GM19025 (cell line): ENCODE measurements at regions not wholly inside any gene's neighbourhood (a gene's known extent, or its start where the extent isn't known, plus 50 kb on each side); places are given as distances from the start of the nearest gene placed in this dataset.

Source experiments
- ATAC-seq: cut with Tn5 transposase; IDR thresholded peaks from one replicate; pipeline ENCODE4 v1.9.1; 2021; ENCODE audit warnings: mild to moderate bottlenecking, low read depth, moderate library complexity; ENCODE audit not compliant: unreplicated experiment

- no peak for ATAC-seq
These were observed 1411.1 kb upstream of the TENM3 start for GRCh38 chr4:180832073-180832472.

GRCh38 chr4:180840142-180840541 is 1403.1 kb upstream of the TENM3 start:
- no peak for ATAC-seq

DNA sequence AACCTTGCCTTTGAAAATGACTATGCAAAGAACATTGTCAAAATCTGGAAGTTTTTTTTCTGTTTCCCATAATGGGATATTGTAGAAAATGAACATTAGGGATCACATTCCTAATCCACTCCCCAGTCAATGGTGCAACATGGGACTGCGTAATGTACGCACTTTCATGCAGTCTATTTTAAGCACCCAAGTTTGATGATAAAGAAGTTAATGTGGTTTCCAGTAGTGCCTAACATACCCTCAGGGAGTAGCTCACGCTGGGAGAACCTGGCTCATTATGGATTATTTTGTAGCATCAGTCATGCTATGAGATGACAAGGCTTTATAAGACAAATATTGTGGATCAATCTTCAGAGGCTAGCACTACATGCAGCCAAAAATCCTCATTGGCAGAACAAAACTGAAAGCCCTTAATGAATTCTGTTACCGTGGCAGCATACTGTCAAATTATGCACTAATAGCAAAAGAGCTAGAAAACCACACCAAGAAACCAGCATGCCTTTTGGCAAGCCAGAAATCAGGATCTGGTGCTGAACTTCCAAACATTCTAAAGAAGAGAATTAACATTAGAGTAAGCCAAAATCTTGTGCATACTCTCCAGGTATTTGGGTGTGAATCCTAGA is 1392.8 kb upstream of the TENM3 start:
- ATAC-seq: no peak

DNA sequence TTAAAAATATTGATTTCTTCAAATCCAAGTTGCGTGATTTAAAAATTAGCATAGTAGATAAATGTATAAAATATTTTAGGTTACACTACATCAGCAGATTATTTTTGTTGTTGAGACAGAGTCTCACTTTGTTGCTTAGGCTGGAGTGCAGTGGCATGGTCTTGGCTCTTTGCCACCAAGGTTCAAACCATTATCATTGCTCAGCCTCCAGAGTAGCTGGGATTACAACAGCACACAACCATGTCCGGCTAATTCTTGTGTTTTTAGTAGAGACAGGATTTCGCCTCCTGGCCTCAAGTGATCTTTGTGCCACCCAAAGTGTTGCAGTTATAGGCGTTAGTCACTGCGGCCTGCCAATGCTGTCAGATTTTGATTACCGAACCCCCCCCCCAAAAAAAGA is 1390.5 kb upstream of the TENM3 start:
- ATAC-seq: no peak

GRCh38 chr4:180855184-180855583 is 1388.0 kb upstream of the TENM3 start:
- no peak for ATAC-seq

- ATAC-seq: no peak
These were observed 1383.0 kb upstream of the TENM3 start for GRCh38 chr4:180860089-180860720.

GRCh38 chr4:180861651-180862050 is 1381.6 kb upstream of the TENM3 start:
- ATAC-seq: no peak

DNA sequence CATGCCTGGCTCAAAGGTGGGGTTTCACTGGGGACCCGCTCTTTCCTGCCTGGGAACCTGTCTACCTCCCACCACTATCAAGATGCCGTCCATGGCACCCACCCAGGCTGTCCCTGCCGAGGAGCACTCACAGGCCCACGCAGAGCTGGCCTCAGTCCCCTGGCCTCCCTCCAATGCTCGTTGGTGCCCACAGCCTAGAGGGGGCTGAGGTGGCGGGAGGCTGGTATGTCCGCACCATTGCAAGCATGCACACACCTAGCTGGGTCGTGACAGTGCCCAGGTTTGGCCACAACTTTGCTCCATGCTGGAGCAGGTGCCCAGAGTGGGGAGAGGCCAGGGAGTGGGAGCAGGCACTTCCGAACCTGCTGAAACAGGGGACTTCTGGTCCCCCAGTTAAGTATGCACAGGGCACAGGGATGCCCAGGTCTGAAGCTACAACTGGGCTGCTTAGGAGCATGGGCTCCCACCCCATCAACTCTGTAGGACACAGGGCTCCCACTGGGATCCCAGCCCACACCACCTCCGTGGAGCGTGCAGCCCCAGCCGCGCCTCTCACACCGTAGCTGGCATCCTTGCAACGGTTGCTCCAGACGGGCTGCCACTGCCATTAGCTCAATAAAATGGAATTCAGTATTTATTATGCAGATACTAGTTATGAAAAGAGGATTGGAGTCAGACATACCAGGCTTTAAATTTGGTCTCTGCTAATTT is 1376.1 kb upstream of the TENM3 start:
- no peak for ATAC-seq

- no peak for ATAC-seq
These were observed 1372.6 kb upstream of the TENM3 start for GRCh38 chr4:180870623-180871022.

DNA sequence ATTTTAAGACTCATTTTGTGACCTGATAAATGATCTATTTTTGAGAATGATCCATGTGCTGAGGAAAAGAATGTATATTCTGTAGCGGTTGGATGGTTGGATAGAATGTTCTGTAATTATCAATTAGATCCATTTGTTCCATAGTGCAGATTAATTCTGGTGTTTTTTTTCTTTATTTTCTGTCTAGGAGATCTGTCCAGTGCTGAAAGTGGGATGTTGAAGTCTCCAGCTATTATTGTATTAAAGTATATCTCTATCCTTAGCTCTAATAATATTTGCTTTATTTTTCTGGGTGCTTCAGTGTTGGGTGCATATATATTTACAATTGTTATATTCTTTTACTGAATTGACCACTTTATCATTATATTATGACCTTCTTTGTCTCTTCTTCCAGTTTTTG is 1344.9 kb upstream of the TENM3 start:
- no peak for ATAC-seq

DNA sequence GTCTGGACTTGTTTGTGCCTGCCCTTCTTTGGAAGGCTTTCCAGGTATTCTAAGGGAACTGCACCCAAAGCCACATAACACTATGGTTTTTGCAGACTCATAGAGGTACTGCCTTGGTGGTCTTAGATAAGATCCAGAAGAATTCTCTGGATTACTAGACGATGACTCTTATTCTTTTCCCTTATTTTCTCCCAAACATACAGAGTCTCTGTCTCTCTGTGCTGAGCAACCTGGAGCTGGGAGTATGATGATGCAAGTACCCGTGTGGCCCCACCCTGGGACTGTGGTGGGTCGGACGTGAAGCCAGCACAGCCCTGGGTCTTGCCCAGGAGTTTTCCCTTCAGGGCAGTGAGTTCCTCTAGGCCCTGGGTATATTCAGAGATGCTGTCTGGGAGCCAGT is 1342.4 kb upstream of the TENM3 start:
- ATAC-seq: no peak

DNA sequence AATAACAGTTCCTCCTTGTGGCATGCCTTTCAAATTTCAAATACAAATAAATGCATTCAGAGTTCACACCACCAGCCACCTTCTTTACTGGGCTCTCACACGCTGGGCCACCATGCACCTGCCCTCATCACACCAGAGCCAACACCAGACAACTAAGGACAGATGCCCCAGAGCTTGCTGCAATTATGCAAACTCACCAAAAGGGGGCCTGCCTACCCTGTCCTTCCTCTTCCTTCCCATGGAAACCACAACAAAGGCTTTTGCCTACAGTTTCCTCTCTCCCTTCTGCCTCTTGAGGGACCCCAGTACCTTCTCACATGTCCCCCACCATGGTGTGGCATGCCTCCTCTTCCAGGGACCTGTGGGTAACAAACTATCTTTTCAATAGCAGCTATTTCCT is 1333.9 kb upstream of the TENM3 start:
- no peak for ATAC-seq

GRCh38 chr4:180913750-180914149 is 1329.5 kb upstream of the TENM3 start:
- ATAC-seq: no peak

GRCh38 chr4:180923486-180923885 is 1319.7 kb upstream of the TENM3 start:
- no peak for ATAC-seq

- ATAC-seq: no peak
These were observed 1317.4 kb upstream of the TENM3 start for GRCh38 chr4:180925805-180926204.

DNA sequence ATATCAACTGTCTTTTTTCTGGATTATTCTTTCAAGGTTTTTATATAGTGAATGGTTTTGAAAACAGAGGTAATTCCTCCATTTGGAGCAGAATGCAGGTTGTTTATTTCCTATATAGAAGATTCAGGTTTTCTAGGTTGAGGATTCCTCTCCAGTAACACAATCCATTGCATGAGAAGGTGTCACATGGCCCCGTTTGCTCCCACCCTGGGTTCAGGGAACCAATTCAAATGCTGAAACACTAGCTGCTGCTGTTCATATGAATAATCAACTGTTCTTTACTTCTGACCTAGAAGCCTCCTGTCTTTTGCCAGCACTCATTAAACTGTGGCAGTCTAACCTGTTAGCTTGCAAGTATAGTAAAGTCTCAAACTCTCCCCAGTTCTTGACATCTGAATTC is 1316.9 kb upstream of the TENM3 start:
- no peak for ATAC-seq

DNA sequence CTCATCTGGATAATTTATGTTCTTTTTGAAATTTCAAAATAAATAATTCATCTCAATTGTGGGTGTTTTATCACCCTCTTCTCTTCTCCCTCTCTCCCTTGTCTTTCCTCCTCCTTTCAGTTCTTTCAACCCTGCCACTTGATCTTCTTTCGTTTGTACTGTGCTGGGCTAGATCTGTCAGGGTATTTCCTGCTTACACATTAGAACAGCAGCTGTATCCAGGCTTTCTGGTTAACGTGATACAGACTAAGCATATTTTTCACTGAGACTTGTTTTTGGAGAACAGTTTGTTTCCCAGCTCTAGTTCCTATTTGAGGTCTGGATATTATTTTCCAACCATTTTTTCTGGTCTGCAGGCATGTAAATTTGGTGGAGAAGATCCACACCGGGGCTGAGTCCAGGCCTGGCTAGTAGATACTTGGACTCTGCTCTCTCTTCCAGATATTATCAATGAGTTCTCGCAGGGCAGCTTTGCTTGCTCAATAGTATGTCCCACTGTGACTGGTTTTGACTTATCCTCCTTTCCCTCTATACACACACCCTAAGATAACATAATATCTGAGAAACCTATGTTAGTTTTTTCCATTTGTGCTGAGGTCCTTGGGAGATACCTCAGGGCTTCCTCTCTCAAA is 1310.7 kb upstream of the TENM3 start:
- no peak for ATAC-seq

DNA sequence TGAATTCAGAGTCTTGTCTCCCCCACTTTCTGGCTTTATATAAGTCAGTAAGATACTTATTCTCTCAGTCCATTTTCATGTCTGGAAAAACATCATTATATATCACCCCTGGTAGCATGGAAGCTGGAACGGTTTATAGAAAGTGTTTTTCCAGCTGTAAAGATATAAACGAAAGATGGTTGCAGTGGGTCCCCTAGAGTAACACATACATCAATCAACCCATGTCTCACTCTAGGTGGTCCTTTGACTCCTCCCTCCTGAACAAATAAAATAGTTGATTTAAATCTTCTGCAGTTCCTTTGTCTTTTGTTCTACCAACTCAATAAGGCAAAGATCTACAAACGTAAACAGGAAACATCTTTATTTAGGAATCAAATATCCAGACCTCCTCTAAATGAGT is 1306.1 kb upstream of the TENM3 start:
- ATAC-seq: no peak

DNA sequence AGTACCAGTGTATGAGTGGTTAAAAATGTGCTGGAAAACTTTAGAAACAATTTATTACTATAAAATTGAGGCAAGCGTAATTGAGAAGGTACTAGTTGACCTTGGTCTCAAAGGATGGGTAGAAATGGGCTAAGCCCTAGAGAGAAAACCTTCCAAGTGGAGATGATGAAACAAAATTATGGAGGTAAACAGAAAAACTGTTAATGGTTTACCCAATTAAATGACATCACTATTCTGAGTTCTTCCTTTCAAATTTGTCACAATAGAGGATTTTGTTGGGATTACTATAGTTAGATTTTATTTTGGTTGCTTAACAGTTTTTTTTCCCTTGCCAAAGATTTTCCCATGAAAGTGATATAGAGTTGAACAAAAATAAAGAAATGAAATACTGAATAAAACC is 1302.5 kb upstream of the TENM3 start:
- ATAC-seq: no peak

DNA sequence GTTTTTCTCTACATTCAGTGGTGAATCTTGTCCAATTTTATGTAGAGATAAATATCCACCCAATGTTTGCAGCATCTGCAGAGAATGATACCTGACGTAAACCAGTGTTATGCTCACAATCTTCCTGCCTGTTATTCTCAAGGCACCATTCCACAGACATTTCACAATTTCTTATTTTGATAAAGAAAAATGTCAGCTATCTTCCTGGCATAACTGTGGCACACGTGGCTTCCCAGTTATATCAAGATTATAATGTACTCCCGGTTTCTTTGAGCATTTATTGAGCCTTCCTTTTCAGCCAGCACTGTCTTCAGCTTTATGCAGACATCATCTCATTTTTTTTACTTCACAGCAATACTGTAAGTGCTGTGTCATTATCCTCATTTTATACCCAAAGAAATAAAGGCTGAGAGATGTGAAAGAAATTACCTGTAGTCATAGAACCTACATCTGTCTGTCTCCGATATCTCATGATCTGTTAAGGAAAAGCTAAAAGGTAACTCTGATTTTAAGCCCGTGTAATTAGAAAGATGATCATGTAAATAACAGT is 1300.8 kb upstream of the TENM3 start:
- ATAC-seq: no peak

GRCh38 chr4:180946188-180946587 is 1297.0 kb upstream of the TENM3 start:
- ATAC-seq: no peak
